SK-N-SH treated with all-trans-retinoic acid at 6 μM for 48 hours (cell line): ENCODE measurements at regions not wholly inside any gene's neighbourhood (a gene's known extent, or its start where the extent isn't known, plus 50 kb on each side); places are given as distances from the start of the nearest gene placed in this dataset.

Source experiments
- ATAC-seq: fragments of 200-7000 bp; cut with Tn5 transposase; 3 replicates; pipeline ENCODE4 v1.9.1; 2020; ENCODE audit warnings: mild to moderate bottlenecking, moderate library complexity
- ARNTL ChIP-seq: fragments of 450-650 bp; formaldehyde crosslinking; IDR thresholded peaks from 2 replicates; pipeline ENCODE4 v1.5.0; 2020; ENCODE audit warnings: low read depth, mild to moderate bottlenecking, moderate library complexity, borderline replicate concordance
- BACH2 ChIP-seq: fragments of 250-450 bp; sonication (Bioruptor Pico); IDR thresholded peaks from 2 replicates; pipeline ENCODE4 v1.9.0; 2021; ENCODE audit warnings: mild to moderate bottlenecking, borderline replicate concordance
- CREB5 ChIP-seq: fragments of 250-450 bp; sonication (Bioruptor Pico); IDR thresholded peaks from 2 replicates; pipeline ENCODE4 v1.5.1; 2020; ENCODE audit warnings: low read depth, mild to moderate bottlenecking, moderate library complexity
- CSDC2 ChIP-seq: fragments of 250-450 bp; sonication (Bioruptor Pico); IDR thresholded peaks from 2 replicates; pipeline ENCODE4 v1.5.0; 2020; ENCODE audit warnings: mild to moderate bottlenecking, moderate library complexity
- CSRNP3 ChIP-seq: fragments of 250-450 bp; sonication (Bioruptor Pico); IDR thresholded peaks from 2 replicates; pipeline ENCODE4 v1.5.1; 2021; ENCODE audit warnings: mild to moderate bottlenecking, moderate library complexity
- ESRRG ChIP-seq: fragments of 250-450 bp; sonication (Bioruptor Pico); IDR thresholded peaks from 2 replicates; pipeline ENCODE4 v1.6.1; 2021; ENCODE audit warnings: mild to moderate bottlenecking
- ISL1 ChIP-seq: fragments of 250-450 bp; sonication (Bioruptor Pico); IDR thresholded peaks from 2 replicates; pipeline ENCODE4 v2.1.2; 2022; ENCODE audit warnings: mild to moderate bottlenecking, moderate library complexity
- OSR1 ChIP-seq: fragments of 250-450 bp; sonication (Bioruptor Pico); IDR thresholded peaks from 2 replicates; pipeline ENCODE4 v1.8.0; 2022; ENCODE audit warnings: moderate library complexity, mild to moderate bottlenecking, inconsistent platforms
- PATZ1 ChIP-seq: fragments of 250-450 bp; sonication (Bioruptor Pico); IDR thresholded peaks from 2 replicates; pipeline ENCODE4 v1.8.0; 2020; ENCODE audit warnings: mild to moderate bottlenecking, moderate library complexity, borderline replicate concordance
- PPARA ChIP-seq: fragments of 250-450 bp; sonication (Bioruptor Pico); IDR thresholded peaks from 2 replicates; pipeline ENCODE4 v1.5.0; 2020; ENCODE audit warnings: mild to moderate bottlenecking, borderline replicate concordance
- RARB ChIP-seq: fragments of 250-450 bp; sonication (Bioruptor Pico); IDR thresholded peaks from 2 replicates; pipeline ENCODE4 v1.8.0; 2021; ENCODE audit warnings: mild to moderate bottlenecking, moderate library complexity
- SNAI2 ChIP-seq: fragments of 250-450 bp; sonication (Bioruptor Pico); IDR thresholded peaks from 2 replicates; pipeline ENCODE4 v1.5.0; 2020; ENCODE audit warnings: mild to moderate bottlenecking, moderate library complexity
- TCF4 ChIP-seq: fragments of 250-450 bp; sonication (Bioruptor Pico); IDR thresholded peaks from 2 replicates; pipeline ENCODE4 v1.8.0; 2021; ENCODE audit warnings: mild to moderate bottlenecking, moderate library complexity, borderline replicate concordance
- TOX ChIP-seq: fragments of 250-450 bp; sonication (Bioruptor Pico); IDR thresholded peaks from 2 replicates; pipeline ENCODE4 v1.8.0; 2021; ENCODE audit warnings: mild to moderate bottlenecking, moderate library complexity, borderline replicate concordance
- ZC3H10 ChIP-seq: fragments of 250-450 bp; sonication (Bioruptor Pico); IDR thresholded peaks from 2 replicates; pipeline ENCODE4 v1.5.1; 2021; ENCODE audit warnings: mild to moderate bottlenecking, moderate library complexity
- ZFP3 ChIP-seq: fragments of 250-450 bp; sonication (Bioruptor Pico); IDR thresholded peaks from 2 replicates; pipeline ENCODE4 v1.5.0; 2020; ENCODE audit warnings: mild to moderate bottlenecking, moderate library complexity
- ZFP30 ChIP-seq: fragments of 450-650 bp; formaldehyde crosslinking; IDR thresholded peaks from 2 replicates; pipeline ENCODE4 v1.5.0; 2022; ENCODE audit warnings: mild to moderate bottlenecking, moderate library complexity
- ZNF565 ChIP-seq: fragments of 450-650 bp; formaldehyde crosslinking; conservative IDR thresholded peaks from 2 replicates; pipeline ENCODE4 v1.5.0; 2020; ENCODE audit warnings: low read depth, mild to moderate bottlenecking, moderate library complexity
- ZNF8 ChIP-seq: fragments of 450-650 bp; formaldehyde crosslinking; IDR thresholded peaks from 2 replicates; pipeline ENCODE4 v1.5.0; 2020; ENCODE audit warnings: mild to moderate bottlenecking, moderate library complexity
- TF ChIP-seq, protein P1 (sequence below): fragments of 250-450 bp; sonication (Bioruptor Pico); IDR thresholded peaks from 2 replicates; pipeline ENCODE4 v1.8.0; 2021; ENCODE audit warnings: low read depth, mild to moderate bottlenecking, moderate library complexity, borderline replicate concordance

- no peak for TF ChIP-seq TCF4 (CRISPR knock-in tag)
- TF ChIP-seq, protein P1, sequence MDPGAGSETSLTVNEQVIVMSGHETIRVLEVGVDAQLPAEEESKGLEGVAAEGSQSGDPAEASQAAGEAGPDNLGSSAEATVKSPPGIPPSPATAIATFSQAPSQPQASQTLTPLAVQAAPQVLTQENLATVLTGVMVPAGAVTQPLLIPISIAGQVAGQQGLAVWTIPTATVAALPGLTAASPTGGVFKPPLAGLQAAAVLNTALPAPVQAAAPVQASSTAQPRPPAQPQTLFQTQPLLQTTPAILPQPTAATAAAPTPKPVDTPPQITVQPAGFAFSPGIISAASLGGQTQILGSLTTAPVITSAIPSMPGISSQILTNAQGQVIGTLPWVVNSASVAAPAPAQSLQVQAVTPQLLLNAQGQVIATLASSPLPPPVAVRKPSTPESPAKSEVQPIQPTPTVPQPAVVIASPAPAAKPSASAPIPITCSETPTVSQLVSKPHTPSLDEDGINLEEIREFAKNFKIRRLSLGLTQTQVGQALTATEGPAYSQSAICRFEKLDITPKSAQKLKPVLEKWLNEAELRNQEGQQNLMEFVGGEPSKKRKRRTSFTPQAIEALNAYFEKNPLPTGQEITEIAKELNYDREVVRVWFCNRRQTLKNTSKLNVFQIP (CRISPR knock-in tag): no peak
- TF ChIP-seq TOX (CRISPR knock-in tag): no peak
- TF ChIP-seq SNAI2 (CRISPR knock-in tag): no peak
- TF ChIP-seq CREB5 (CRISPR knock-in tag): no peak
- no peak for TF ChIP-seq ZNF8
- TF ChIP-seq ZFP3: no peak
- no peak for TF ChIP-seq ISL1
- TF ChIP-seq CSRNP3 (CRISPR knock-in tag): no peak
- TF ChIP-seq CSDC2 (CRISPR knock-in tag): no peak
- TF ChIP-seq ZNF565 (CRISPR knock-in tag): no peak
- no peak for TF ChIP-seq PPARA (CRISPR knock-in tag)
- no peak for TF ChIP-seq ARNTL
- no peak for TF ChIP-seq BACH2 (CRISPR knock-in tag)
- TF ChIP-seq ZFP30 (CRISPR knock-in tag): no peak
- no peak for TF ChIP-seq OSR1 (CRISPR knock-in tag)
- no peak for TF ChIP-seq ESRRG (CRISPR knock-in tag)
- no peak for TF ChIP-seq ZC3H10
- ATAC-seq: no peak
Observed at GRCh38 chr12:23433121-23433520, 516.3 kb downstream of the SOX5 start.

DNA sequence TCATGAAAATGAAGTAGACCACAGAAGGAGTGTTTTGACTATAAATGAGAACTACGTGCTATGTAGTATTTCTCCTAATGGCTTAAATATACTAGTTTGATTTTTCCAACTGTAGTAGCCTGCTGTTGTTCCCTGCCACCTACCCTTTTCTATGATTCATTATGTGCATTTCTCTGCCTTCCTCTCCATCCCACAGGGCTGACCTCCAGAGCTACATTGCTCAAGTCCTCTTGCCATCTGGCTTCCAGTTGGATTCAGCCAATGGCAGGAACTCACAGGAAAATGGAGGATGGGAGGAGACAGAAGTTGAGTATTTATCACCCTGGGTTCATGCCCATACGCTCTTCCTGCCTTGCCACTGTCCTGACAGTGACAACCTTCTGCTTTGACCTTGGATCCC lies 515.3 kb downstream of the SOX5 start:
- TF ChIP-seq CSRNP3 (CRISPR knock-in tag): no peak
- no peak for TF ChIP-seq TCF4 (CRISPR knock-in tag)
- no peak for TF ChIP-seq PPARA (CRISPR knock-in tag)
- TF ChIP-seq, protein P1 (CRISPR knock-in tag): no peak
- no peak for TF ChIP-seq ISL1
- no peak for TF ChIP-seq CREB5 (CRISPR knock-in tag)
- no peak for TF ChIP-seq ZC3H10
- no peak for TF ChIP-seq RARB (CRISPR knock-in tag)
- no peak for TF ChIP-seq ESRRG (CRISPR knock-in tag)
- TF ChIP-seq SNAI2 (CRISPR knock-in tag): no peak
- no peak for TF ChIP-seq ZFP30 (CRISPR knock-in tag)
- no peak for TF ChIP-seq PATZ1 (CRISPR knock-in tag)
- ATAC-seq: no peak
